ENCODE measurements at regions not wholly inside any gene's neighbourhood (a gene's known extent, or its start where the extent isn't known, plus 50 kb on each side); places are given as distances from the start of the nearest gene placed in this dataset.

GRCh38 chr10:53079283-53079682, 306.7 kb upstream of the MBL2 start:
- RAD21 ChIA-PET (ENCODE audit: low non-redundant PET in 1 of 2, low total read pairs in 2 of 2, uncharacterized antibody in 2 of 2, unreplicated experiment in 2 of 2): no interaction called here
- Histone ChIP-seq H3K9ac (ENCODE audit: low read length) (no peak overlapping the region), H3K4me3 (replicated peaks in 1 of 2; ENCODE audit: low read depth in 1 of 2, low read length in 2 of 2) (no peak overlapping the region), H3K27ac (ENCODE audit: low read depth, low read length) (no peak overlapping the region), H3K79me2 (ENCODE audit: insufficient read depth, low read length) (no peaks in the 10 kb centered on the region), H4K20me1 (ENCODE audit: insufficient read depth) (no peaks in the 10 kb centered on the region), H3K36me3 (ENCODE audit: control insufficient read depth in 1 of 2, insufficient read depth in 2 of 2, low read length in 2 of 2) (no peaks in the 10 kb centered on the region), H2AFZ (ENCODE audit: low read depth, low read length, poor library complexity, severe bottlenecking) (no peak overlapping the region), H3K9me3 (ENCODE audit: control insufficient read depth in 1 of 2, insufficient read depth in 1 of 2, low read depth in 1 of 2, low read length in 2 of 2) (peaks cover 4 to 20% of the 10 kb centered on the region in 2 experiments; a peak in 3 of 4 replicates), H3K27me3 (ENCODE audit: insufficient read depth, low read length) (no peaks in the 10 kb centered on the region), H3K9me2 (ENCODE audit: insufficient read depth) (no peaks in the 10 kb centered on the region), H3K4me1 (ENCODE audit: control insufficient read depth in 1 of 2, insufficient read depth in 2 of 2, low read length in 2 of 2) (no peaks in the 10 kb centered on the region), H3K4me2 (ENCODE audit: low read length) (no peak overlapping the region)
- intact Hi-C loops (cut with micrococcal nuclease): no loop called here
- TF ChIP-seq YY1 (IDR thresholded peaks at IDR 0.05; ENCODE audit: extremely low read depth, insufficient replicate concordance, low read depth, low read length) (no peak), MAX (IDR thresholded peaks at IDR 0.05) (no peak), REST (IDR thresholded peaks at IDR 0.05; ENCODE audit: low read depth) (no peak), ATF3 (IDR thresholded peaks at IDR 0.05) (no peak), SP1 (IDR thresholded peaks at IDR 0.05; ENCODE audit: low read depth) (no peak), TCF7L2 (IDR thresholded peaks at IDR 0.05; ENCODE audit: borderline replicate concordance, extremely low read depth, insufficient read depth, insufficient read length) (no peak), FOSL1 (IDR thresholded peaks at IDR 0.05; ENCODE audit: low read depth) (no peak), EGR1 (IDR thresholded peaks at IDR 0.05; ENCODE audit: low read depth) (no peak), ZNF274 (IDR thresholded peaks at IDR 0.05; ENCODE audit: low read depth, low read length) (no peak), SRF (IDR thresholded peaks at IDR 0.05; ENCODE audit: low read depth) (no peak), POLR2AphosphoS5 (IDR thresholded peaks at IDR 0.05; ENCODE audit: low read depth, low read length) (no peak), ZBTB33 (IDR thresholded peaks at IDR 0.05; ENCODE audit: extremely low read depth, insufficient replicate concordance, low read length) (no peak), SIN3A (IDR thresholded peaks at IDR 0.05; ENCODE audit: low read depth) (no peak), ELF1 (IDR thresholded peaks at IDR 0.05; ENCODE audit: borderline replicate concordance, low read depth) (no peak)
- BruUV-seq (replicated peaks): no TSS peak
- POLR2A ChIA-PET: no interaction called here
- ATAC-seq (no peak), DNase-seq (ENCODE audit: low read depth, low spot score) (no peak)
- CTCF ChIA-PET: no interaction called here
